Psoas muscle (tissue), 7 donors: ENCODE measurements at regions not wholly inside any gene's neighbourhood (a gene's known extent, or its start where the extent isn't known, plus 50 kb on each side); places are given as distances from the start of the nearest gene placed in this dataset.
"Not testable (repeated sequence)": the region's sequence is repeated elsewhere in the genome, so short reads cannot be mapped to it uniquely, and the experiment has no call there.

Source experiments
- ATAC-seq, 4 donors: fragments of 200-7000 bp; cut with Tn5 transposase; one replicate each; pipeline ENCODE4 v1.9.1; 2020; ENCODE audit warnings: moderate library complexity in 3 of 4, mild to moderate bottlenecking in 2 of 4
- DNase-seq, 2 donors: peaks; one replicate each; pipeline ENCODE4 v3.0.0-alpha.2; 2020
- H3K27ac ChIP-seq: fragments of 200-600 bp; one replicate; pipeline ENCODE4 v1.8.0; 2022
- H3K27me3 ChIP-seq, 3 donors: fragments of 200-600 bp in 1 of 3; one replicate each; pipeline versions ENCODE4 v1.6.1 to v1.8.0; 2013 to 2022; ENCODE audit warnings: low read length in 2 of 3, mild to moderate bottlenecking in 2 of 3, moderate library complexity in 1 of 3; ENCODE audit not compliant: insufficient read depth in 3 of 3
- H3K36me3 ChIP-seq, 2 donors: fragments of 200-600 bp in 1 of 2; one replicate each; pipeline versions ENCODE4 v1.6.1 to v1.8.0; 2013 to 2022; ENCODE audit warnings: low read depth in 1 of 2, mild to moderate bottlenecking in 1 of 2, moderate library complexity in 1 of 2; ENCODE audit not compliant: insufficient read depth in 1 of 2
- H3K4me1 ChIP-seq: fragments of 200-600 bp; one replicate; pipeline ENCODE4 v1.8.0; 2022
- H3K4me3 ChIP-seq: fragments of 200-600 bp; one replicate; pipeline ENCODE4 v1.8.0; 2022; ENCODE audit warnings: mild to moderate bottlenecking
- H3K9me3 ChIP-seq: fragments of 200-600 bp; one replicate; pipeline ENCODE4 v1.8.0; 2022
- WGBS, 3 donors: extraction: QIAGEN DNeasy Blood & Tissue Kit; methylation state at CpG; one replicate each; pipeline versions ENCODE4 v1.1.6 to v1.1.7; 2013; 5-methylcytosine and 5-hydroxymethylcytosine counted together
- intact Hi-C, 2 donors: fragments of 100-400 bp; cut with DNase I; formaldehyde crosslinking; loops; one replicate each; pipeline versions ENCODE4 v1.11.0 to v1.14.2; 2022
- TF ChIP-seq, protein P1 (sequence below): fragments of 200-600 bp; IDR thresholded peaks from one replicate; pipeline ENCODE4 v1.8.0; 2022; ENCODE audit warnings: antibody characterized with exemption
- donor health status: healthy with polysubstance abuse.
- donor health status: DM: no; HTN: no; CAD: no; lungs with moderate emphysema.
- donor health status: Bipolar disorder and iron deficiency.
- donor health status: healthy.
- donor health status: DM: yes; HTN: yes; CAD: no.
- donor health status: DM: no; HTN: no; CAD: no.
- donor health status: DM: yes; HTN: yes; CAD: no.

- intact Hi-C loops = no loop called here
- Histone ChIP-seq H3K27me3 (no peaks in the 10 kb centered on the region), H3K36me3 (no peaks in the 10 kb centered on the region), H3K9me3 (no peaks in the 10 kb centered on the region), H3K4me1 (no peaks in the 10 kb centered on the region), H3K27ac (no peak overlapping the region), H3K4me3 (no peak overlapping the region)
- WGBS, 3 donors = 91 to 95% (median 92%) methylated on average over 7 to 8 of the region's 8 CpGs
- TF ChIP-seq, protein P1, sequence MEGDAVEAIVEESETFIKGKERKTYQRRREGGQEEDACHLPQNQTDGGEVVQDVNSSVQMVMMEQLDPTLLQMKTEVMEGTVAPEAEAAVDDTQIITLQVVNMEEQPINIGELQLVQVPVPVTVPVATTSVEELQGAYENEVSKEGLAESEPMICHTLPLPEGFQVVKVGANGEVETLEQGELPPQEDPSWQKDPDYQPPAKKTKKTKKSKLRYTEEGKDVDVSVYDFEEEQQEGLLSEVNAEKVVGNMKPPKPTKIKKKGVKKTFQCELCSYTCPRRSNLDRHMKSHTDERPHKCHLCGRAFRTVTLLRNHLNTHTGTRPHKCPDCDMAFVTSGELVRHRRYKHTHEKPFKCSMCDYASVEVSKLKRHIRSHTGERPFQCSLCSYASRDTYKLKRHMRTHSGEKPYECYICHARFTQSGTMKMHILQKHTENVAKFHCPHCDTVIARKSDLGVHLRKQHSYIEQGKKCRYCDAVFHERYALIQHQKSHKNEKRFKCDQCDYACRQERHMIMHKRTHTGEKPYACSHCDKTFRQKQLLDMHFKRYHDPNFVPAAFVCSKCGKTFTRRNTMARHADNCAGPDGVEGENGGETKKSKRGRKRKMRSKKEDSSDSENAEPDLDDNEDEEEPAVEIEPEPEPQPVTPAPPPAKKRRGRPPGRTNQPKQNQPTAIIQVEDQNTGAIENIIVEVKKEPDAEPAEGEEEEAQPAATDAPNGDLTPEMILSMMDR = no peak
- DNase-seq (no peak), ATAC-seq (no peak)
Measured at GRCh38 chrX:27222661-27223060, 240.5 kb downstream of the PPP4R3C start.

- H3K36me3 ChIP-seq = no peaks in the 10 kb centered on the region
- H3K4me1 ChIP-seq = no peaks in the 10 kb centered on the region
- H3K27ac ChIP-seq = no peak overlapping the region
- H3K4me3 ChIP-seq = no peak overlapping the region
- intact Hi-C loops = no loop called here
- DNase-seq = no peak
- no peaks in the 10 kb centered on the region for H3K27me3 ChIP-seq
- 19 to 31% (median 27%) methylated on average over 5 of the region's 5 CpGs for WGBS, 3 donors
- TF ChIP-seq, protein P1 = peak; percentile 68
- H3K9me3 ChIP-seq = no peaks in the 10 kb centered on the region
- no peak for ATAC-seq
Measured at GRCh38 chrX:27186671-27187070, 276.5 kb downstream of the PPP4R3C start.

DNA sequence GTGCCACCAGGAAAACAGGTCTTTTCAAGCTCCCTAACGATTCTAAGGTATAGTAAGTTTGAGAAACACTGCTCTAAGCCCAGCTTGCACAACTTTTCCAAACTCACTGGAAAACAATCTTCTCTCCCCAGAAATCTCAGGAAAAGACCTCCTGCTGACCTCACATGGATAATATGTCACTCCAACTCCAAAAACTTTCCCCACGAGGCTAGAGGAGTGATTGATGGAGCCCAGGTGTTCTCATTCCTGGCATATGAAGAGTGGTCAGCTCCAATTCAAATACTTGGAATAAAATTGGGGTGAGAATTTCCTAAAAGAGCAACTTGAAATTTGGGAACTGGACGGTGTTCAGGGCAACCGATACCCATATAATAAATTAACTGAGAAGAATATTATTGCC, 299.9 kb downstream of the PPP4R3C start:
- intact Hi-C loops = no loop called here
- Histone ChIP-seq H3K9me3 (no peaks in the 10 kb centered on the region), H3K4me3 (no peak overlapping the region), H3K27ac (no peak overlapping the region), H3K4me1 (no peaks in the 10 kb centered on the region), H3K36me3 (no peaks in the 10 kb centered on the region), H3K27me3 (no peaks in the 10 kb centered on the region)
- ATAC-seq (no peak), DNase-seq (no peak)
- TF ChIP-seq, protein P1 = no peak
- WGBS, 3 donors = 13 to 17% (median 13%) methylated on average over 4 of the region's 4 CpGs

DNA sequence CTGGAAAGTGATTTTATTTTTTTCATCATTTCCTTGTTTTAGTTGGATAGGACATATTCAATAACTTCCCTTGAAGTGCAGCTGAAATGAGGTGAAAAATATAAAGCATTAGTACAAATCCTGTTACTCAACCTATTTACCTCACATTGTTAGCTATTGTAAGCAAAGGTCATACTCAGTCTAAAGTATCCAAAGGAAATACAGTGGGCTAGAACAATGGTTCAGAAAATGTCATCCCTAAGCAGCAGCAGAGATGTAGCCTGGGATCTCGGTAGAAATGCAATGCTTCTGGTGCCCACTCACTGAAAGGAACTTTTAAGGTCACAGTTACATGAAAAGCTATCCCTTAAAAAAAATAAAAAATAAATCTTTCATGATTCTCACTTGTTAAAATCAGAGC, 300.6 kb downstream of the PPP4R3C start:
- TF ChIP-seq, protein P1 = no peak

DNA sequence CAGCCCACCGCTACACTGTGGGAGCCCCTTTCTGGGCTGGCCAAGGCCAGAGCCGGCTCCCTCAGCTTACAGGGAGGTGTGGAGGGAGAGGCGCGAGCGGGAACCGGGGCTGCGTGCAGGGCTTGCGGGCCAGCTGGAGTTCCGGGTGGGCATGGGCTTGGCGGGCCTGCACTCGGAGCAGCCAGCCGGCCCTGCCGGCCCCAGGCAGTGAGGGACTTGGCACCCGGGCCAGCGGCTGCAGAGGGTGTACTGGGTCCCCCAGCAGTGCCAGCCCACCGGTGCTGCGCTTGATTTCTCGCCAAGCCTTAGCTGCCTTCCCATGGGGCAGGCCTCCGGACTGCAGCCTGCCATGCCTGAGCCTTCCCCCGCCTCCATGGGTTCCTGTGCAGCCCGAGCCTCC, 306.2 kb downstream of the PPP4R3C start:
- H3K9me3 ChIP-seq, H3K4me3 ChIP-seq, ATAC-seq, H3K4me1 ChIP-seq, DNase-seq, H3K27me3 ChIP-seq, intact Hi-C loops, H3K27ac ChIP-seq, H3K36me3 ChIP-seq: not testable (repeated sequence)
- 88 to 100% (median 96%) methylated on average over 1 to 21 of the region's 21 CpGs for WGBS, 3 donors

More for the DNA sequence above, 300.6 kb downstream of the PPP4R3C start:
- Histone ChIP-seq H3K36me3 (no peaks in the 10 kb centered on the region), H3K4me3 (no peak overlapping the region), H3K27me3 (no peaks in the 10 kb centered on the region), H3K27ac (no peak overlapping the region), H3K9me3 (no peaks in the 10 kb centered on the region), H3K4me1 (no peaks in the 10 kb centered on the region)
- no peak for DNase-seq
- intact Hi-C loops = no loop called here
- WGBS, 3 donors = 8 to 36% (median 13%) methylated on average over 1 of the region's 1 CpG
- no peak for ATAC-seq
